A673 (cell line): ENCODE measurements at regions not wholly inside any gene's neighbourhood (a gene's known extent, or its start where the extent isn't known, plus 50 kb on each side); places are given as distances from the start of the nearest gene placed in this dataset.

Source experiments
- BruUV-seq: library from RNA; stranded (reverse); fragments of 400-500 nt; replicated peaks from 2 replicates; lab custom pipeline; 2021; lab: Mats Ljungman, UMichigan
- CTCF ChIA-PET: fragments of 300-600 bp; sonication (Branson Sonifier 250); formaldehyde crosslinking; loops from one replicate; lab custom pipeline; 2022; ENCODE audit warnings: antibody characterized with exemption; lab: Charles Lee
- POLR2A ChIA-PET: fragments of 300-600 bp; sonication (Branson Sonifier 250); formaldehyde crosslinking; loops from one replicate; lab custom pipeline; 2022; ENCODE audit warnings: antibody characterized with exemption; ENCODE audit not compliant: low non-redundant PET; lab: Charles Lee
- DNase-seq: peaks from one replicate; pipeline ENCODE4 v3.0.0-alpha.2; 2015; ENCODE audit warnings: low spot score
- H3K27ac ChIP-seq: fragments of 200-600 bp; sonication (generic); 2 replicates; pipeline ENCODE4 v1.5.1; 2016; ENCODE audit warnings: mixed run types, low read depth, mild to moderate bottlenecking, mixed read lengths, antibody characterized with exemption, low read length; ENCODE audit not compliant: poor library complexity, severe bottlenecking
- H3K27me3 ChIP-seq: fragments of 200-600 bp; sonication (generic); replicated peaks from 2 replicates; pipeline ENCODE4 v1.6.1; 2017; ENCODE audit warnings: mixed run types, low read depth, mild to moderate bottlenecking, mixed read lengths, antibody characterized with exemption, low read length; ENCODE audit not compliant: insufficient read depth, poor library complexity
- H3K36me3 ChIP-seq: fragments of 200-600 bp; sonication (generic); 2 replicates; pipeline ENCODE4 v1.6.1; 2016; ENCODE audit warnings: mixed run types, mild to moderate bottlenecking, mixed read lengths, antibody characterized with exemption, low read length; ENCODE audit not compliant: insufficient read depth, poor library complexity, severe bottlenecking
- H3K4me1 ChIP-seq: fragments of 200-600 bp; sonication (generic); 2 replicates; pipeline ENCODE4 v1.6.1; 2017; ENCODE audit warnings: mixed run types, mild to moderate bottlenecking, mixed read lengths, antibody characterized with exemption, low read length; ENCODE audit not compliant: insufficient read depth, poor library complexity, severe bottlenecking
- H3K4me3 ChIP-seq: fragments of 200-600 bp; sonication (generic); 2 replicates; pipeline ENCODE4 v1.5.1; 2016; ENCODE audit warnings: low read depth, mixed run types, mild to moderate bottlenecking, mixed read lengths, low read length; ENCODE audit not compliant: poor library complexity, severe bottlenecking
- H3K9me3 ChIP-seq: fragments of 200-600 bp; sonication (generic); 2 replicates; pipeline ENCODE4 v1.6.1; 2016; ENCODE audit warnings: mixed run types, low read depth, mild to moderate bottlenecking, mixed read lengths, antibody characterized with exemption, low read length; ENCODE audit not compliant: poor library complexity, severe bottlenecking
- CTCF ChIP-seq: fragments of 300-800, 200-600 bp; sonication (generic); conservative IDR thresholded peaks from 2 replicates; pipeline ENCODE4 v1.5.1; 2017; ENCODE audit warnings: low read depth, mild to moderate bottlenecking, antibody characterized with exemption, low read length, moderate library complexity, mixed read lengths
- EZH2 ChIP-seq: fragments of 200-600 bp; sonication (generic); IDR thresholded peaks from 2 replicates; pipeline ENCODE4 v1.6.1; 2017; ENCODE audit warnings: borderline replicate concordance, low read depth, mild to moderate bottlenecking, mixed read lengths, antibody characterized with exemption, low read length; ENCODE audit not compliant: poor library complexity, severe bottlenecking
- intact Hi-C: fragments of 100-400 bp; cut with micrococcal nuclease; formaldehyde crosslinking; loops from one replicate; pipeline ENCODE4 v1.10.0; 2022; ENCODE audit not compliant: unreplicated experiment

DNA sequence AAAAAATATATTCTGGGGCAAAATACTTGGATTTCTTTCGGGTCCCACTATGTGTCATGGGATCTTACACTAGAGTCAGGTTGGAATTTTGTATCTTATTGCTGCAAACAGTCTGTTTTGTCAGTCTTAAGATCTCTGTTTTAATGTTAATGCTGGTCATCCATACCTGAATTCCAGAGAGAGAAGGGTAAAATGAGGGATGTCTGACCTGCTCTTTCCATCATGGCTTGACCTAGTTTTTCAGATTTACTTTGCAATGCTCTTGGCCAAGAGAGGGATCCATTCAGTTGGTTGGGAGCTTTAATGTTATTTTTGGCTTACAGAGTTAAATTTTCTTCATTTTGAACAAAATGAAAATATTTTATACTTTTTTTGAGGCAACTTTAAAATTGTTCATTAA lies 117.2 kb downstream of the CASP12 start:
- no peak overlapping the region for H3K27ac ChIP-seq
- intact Hi-C loops: no loop called here

DNA sequence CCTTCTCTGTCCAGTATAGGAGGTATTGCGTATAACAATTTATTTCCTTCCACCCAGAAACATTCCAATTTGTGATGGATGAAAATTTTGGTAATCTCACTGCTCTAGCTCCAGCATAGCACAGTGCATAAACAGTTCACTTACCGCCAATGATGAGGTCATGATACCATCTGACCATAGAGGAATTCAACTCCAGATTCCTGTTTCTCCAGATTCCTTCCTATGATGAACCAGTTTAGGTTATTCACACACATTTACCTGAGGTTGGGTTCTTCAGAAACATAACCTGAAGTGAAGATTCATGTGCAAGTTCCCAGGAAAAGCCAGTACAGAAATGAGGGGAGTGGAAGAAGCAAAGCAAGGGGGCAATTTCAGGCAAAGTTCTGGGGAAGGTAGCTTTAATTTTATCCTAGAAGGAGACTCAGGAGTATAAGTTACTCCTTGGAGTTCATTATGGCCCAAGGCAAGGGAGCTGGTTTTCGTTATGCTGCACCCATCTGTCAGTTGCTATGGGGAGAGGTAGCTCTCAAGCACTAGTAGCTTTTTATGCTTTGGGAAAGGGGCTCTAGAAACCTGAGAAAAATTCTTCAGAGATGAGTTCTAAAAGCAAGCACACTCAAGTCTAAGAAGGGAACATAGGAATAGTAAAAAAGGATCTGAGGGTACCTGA lies 121.6 kb downstream of the CASP12 start:
- POLR2A ChIA-PET: no interaction called here
- no peaks in the 10 kb centered on the region for H3K9me3 ChIP-seq
- H3K36me3 ChIP-seq: no peaks in the 10 kb centered on the region
- TF ChIP-seq EZH2 (no peak), CTCF (no peak)
- intact Hi-C loops: no loop called here
- no peaks in the 10 kb centered on the region for H3K27me3 ChIP-seq
- no peak for DNase-seq
- CTCF ChIA-PET: interaction anchor here (0.6 kb wide), 1 partner anchor 1006 kb away, joined by 5 read pairs; no protein-coding TSS in a partner anchor
- peaks cover 16% of the 10 kb centered on the region for H3K4me1 ChIP-seq
- no peak overlapping the region for H3K4me3 ChIP-seq
- no peak overlapping the region for H3K27ac ChIP-seq
- BruUV-seq: no TSS peak

More for the DNA sequence above, 117.2 kb downstream of the CASP12 start:
- no peak for TF ChIP-seq EZH2
- TF ChIP-seq CTCF: no peak
- no peak overlapping the region for H3K4me3 ChIP-seq
- H3K36me3 ChIP-seq: no peaks in the 10 kb centered on the region
- H3K27me3 ChIP-seq: no peaks in the 10 kb centered on the region
- H3K9me3 ChIP-seq: no peaks in the 10 kb centered on the region
- no TSS peak for BruUV-seq
- no peak for DNase-seq
- CTCF ChIA-PET: no interaction called here
- POLR2A ChIA-PET: no interaction called here
- no peaks in the 10 kb centered on the region for H3K4me1 ChIP-seq

- POLR2A ChIA-PET: no interaction called here
- peaks cover 16% of the 10 kb centered on the region for H3K4me1 ChIP-seq
- no peak for DNase-seq
- no peak for TF ChIP-seq CTCF
- TF ChIP-seq EZH2: no peak
- CTCF ChIA-PET: no interaction called here
- H3K27me3 ChIP-seq: no peaks in the 10 kb centered on the region
- no peaks in the 10 kb centered on the region for H3K9me3 ChIP-seq
- intact Hi-C loops: no loop called here
- no TSS peak for BruUV-seq
- no peak overlapping the region for H3K4me3 ChIP-seq
- H3K36me3 ChIP-seq: no peaks in the 10 kb centered on the region
- no peak overlapping the region for H3K27ac ChIP-seq
Measured at GRCh38 chr11:104774578-104774977, 123.7 kb downstream of the CASP12 start.
